ENCODE measurements at regions not wholly inside any gene's neighbourhood (a gene's known extent, or its start where the extent isn't known, plus 50 kb on each side); places are given as distances from the start of the nearest gene placed in this dataset.

DNA sequence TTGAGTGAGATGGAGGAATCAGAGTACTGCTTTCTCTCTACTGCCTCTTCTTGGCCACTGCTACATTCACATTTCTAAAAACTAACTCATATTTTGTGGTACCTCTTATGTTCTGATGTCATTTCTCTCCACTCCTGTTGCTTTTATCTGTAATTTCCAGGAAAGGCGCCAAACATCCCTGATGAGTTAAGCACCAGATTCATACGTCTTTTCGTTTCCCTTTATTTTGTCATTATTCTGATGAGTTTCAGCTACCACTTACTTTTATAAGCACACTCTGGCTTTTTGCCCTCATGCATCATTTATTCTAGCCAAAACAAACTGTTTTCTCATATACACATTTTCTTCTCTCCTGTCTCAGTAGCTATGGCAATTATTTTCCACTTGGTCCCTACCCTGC lies 680.0 kb downstream of the RNF144B start:
- TF ChIP-seq SP1 (IDR thresholded peaks at IDR 0.05) (no peak), FOXM1 (IDR thresholded peaks at IDR 0.05; ENCODE audit: borderline replicate concordance) (no peak), FOXK2 (IDR thresholded peaks at IDR 0.05) (no peak), ZNF384 (IDR thresholded peaks at IDR 0.05) (no peak), FOXA1 (IDR thresholded peaks at IDR 0.05) (no peak), BHLHE40 (IDR thresholded peaks at IDR 0.05; ENCODE audit: borderline replicate concordance) (no peak), L3MBTL2 (conservative IDR thresholded peaks at IDR 0.05) (no peak), SUZ12 (IDR thresholded peaks at IDR 0.05) (no peak)

All from HEK293T (cell line).